Bone marrow (tissue), 2 donors: ENCODE measurements at regions not wholly inside any gene's neighbourhood (a gene's known extent, or its start where the extent isn't known, plus 50 kb on each side); places are given as distances from the start of the nearest gene placed in this dataset.
"Not testable (repeated sequence)": the region's sequence is repeated elsewhere in the genome, so short reads cannot be mapped to it uniquely, and the experiment has no call there.

ENCODE experiments used
- DNase-seq, 2 donors: peaks; one replicate each; lab custom pipeline; 2025; lab: John Stamatoyannopoulos, UW

DNA sequence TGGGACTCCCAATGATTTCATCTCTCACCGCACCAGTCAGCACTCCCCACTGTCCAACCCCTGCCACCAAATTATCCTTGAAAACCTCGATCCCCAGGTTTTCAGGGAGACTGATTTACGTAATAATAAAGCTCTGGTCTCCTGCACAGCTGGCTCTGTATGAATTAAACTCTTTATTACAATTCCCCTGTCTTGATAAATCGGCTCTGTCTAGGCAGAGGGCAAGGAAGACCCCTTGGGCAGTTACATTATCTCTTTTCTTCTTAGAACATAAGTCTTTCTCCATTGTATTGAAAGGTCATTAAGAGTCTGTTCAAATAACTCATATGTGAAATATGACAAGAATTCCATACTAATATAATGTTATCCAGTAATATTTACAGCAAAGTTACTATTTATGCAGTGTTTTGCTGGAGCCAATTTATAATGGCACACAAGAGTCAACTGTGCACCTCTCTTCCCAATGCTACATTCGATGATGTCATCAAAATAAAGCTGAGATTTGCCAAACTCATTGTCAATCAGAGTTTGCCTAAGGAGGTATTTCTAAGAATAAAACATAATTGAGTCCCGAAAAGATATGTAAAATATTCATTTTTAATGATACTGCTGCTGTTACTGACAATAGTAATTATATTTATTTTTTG is 1297.2 kb upstream of the LRRTM3 start:
- DNase-seq: no peak

DNA sequence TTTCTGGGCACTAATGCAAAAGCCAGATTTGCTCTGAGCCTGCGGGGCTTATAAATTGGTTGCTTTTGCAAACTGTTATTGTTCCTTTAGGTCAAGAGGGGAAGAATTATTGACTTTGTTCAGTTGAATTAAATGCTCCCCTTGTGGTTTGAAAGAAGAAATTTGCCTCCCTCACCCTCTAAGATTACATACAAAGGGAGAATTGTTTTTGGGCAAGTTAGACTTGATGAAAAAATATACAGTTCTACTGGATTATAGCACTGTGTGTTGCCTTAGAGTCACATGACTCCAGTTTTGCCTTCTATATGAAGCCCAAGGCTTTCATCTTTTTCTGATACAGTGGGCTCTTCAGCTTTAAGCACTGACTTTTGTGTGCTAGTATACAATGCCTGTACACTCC is 1265.8 kb upstream of the LRRTM3 start:
- DNase-seq: no peak

DNA sequence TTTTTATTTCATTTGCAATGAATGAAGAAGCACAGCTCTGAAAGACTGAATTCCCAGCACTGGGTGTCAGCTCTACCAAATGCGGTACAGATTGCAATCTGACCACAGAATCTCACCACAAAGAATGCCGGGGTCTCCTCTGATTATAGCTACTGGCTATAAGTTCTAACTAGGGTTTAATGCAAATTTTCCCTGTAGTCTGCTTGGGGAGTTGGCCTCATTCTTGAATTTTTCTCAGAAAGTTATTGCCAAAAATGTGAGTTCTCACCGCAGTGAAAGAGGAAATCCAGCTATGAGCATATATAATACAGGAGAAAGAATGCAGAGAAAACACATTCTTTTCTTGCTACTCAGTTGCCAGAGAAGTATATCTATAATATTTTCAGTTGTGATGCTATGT is 1255.7 kb upstream of the LRRTM3 start:
- no peak for DNase-seq

GRCh38 chr10:65670596-65670995 is 1255.2 kb upstream of the LRRTM3 start:
- DNase-seq: not testable (repeated sequence)

GRCh38 chr10:65675236-65675635 is 1250.6 kb upstream of the LRRTM3 start:
- no peak for DNase-seq

DNA sequence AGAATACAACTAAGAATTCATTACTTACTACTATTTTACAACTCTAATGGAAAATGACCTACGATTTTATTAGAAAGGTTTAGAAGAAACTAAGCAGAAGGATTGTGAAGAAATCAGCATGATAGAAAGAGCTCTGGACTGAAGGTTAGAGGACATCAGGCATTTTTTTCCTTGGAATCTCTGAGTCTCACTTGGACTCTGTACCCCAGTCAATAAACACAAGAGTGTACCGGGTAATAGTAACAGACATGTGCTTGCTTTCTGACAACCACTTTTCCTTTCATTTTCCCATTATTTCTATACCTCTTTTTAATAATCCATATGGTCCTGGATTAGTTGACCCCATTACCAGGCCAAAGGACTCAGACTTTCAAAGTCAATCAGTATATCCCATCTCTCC is 1240.9 kb upstream of the LRRTM3 start:
- no peak for DNase-seq

- no peak for DNase-seq
These were observed 1224.6 kb upstream of the LRRTM3 start for GRCh38 chr10:65701168-65701776.

DNA sequence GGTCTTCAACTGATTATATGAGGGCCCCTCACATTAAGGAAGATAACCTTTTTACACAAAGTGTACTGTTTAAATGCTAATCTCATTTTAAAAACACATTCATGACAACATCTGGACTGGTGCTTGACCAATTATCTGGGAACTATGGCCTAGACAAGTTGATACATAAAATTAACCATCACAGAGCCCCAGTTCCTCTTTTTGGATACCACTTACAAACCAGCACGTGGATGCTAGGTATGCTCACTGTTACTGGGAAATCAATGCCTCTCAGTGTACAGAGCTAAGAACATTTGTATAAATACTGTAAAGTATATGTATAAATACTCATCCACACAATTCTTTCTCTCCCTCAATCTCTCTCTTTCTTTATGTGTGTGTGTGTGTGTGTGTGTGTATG is 1217.8 kb upstream of the LRRTM3 start:
- DNase-seq: no peak

DNA sequence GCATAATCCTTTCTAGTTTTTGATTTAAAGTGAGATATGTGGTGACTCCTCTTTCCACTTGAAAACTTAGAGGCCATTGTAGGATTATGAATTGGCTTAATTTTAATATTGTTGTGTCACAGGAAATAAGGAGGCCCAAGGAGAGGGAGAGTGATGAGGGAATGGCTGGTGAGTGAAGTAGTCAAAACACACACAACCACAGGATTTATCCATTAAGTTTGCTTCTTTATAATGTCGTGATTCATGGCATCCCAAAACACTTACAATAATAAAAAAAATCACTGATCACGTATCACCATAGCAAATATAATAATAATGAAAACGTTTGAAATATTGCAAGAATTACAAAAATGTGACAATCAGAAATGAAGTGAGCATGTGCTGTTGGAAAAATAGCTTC is 1215.5 kb upstream of the LRRTM3 start:
- no peak for DNase-seq

DNA sequence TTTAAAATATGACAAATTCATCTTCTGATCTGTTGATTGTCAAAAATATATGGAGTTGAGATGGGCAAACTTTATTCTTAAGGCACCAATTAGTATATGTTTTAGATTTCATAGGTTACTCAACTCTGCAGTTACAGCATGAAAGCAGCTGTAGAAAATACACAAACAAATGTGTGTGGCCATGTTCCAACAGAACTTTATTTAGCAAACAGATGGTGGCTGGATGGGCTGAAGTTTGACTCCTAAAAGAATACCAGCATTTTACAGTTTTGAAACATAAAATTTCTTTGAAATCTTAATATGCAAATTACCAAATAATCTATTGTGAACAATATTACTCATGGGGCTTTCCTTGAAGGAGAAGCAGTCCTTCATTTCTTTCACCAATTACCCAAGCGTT is 1206.0 kb upstream of the LRRTM3 start:
- no peak for DNase-seq

DNA sequence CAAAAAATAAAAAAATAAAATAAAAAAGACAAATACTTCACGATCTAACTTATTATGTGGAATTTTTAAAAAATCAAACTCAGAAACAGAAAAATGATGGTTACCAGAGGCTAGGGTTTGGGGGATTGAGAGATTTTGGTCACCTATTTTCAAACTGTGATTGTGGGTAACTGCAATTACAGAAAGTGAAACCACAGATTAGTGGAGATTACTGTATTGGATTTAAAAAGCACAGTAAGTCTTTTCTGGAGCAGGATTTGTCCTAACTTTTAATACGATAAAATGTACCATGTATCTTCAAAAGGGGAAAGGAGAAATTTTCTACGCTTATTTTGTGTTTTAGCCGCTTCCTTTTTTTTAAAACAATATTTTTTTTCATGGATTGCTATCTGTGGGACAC is 1204.9 kb upstream of the LRRTM3 start:
- DNase-seq: no peak

- DNase-seq: no peak
These were observed 1202.3 kb upstream of the LRRTM3 start for GRCh38 chr10:65723525-65723924.

DNA sequence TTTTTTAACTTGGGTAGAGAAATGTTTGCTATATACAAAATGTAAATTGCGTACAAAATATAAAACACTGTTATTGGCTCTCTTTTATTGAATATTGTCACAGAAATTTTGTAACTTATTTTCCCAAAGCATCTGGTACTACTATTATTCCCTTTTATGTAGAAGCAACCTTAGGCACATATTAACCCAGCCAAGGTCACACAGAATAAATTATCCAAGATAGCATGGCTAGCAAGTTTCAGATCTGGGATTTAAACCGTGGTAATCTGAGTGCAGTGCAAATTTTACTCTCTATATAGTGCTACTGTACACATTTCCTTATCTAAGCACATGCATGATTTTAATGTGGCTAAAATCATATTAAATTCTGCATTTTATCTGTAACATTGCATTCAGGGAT is 1190.5 kb upstream of the LRRTM3 start:
- no peak for DNase-seq

DNA sequence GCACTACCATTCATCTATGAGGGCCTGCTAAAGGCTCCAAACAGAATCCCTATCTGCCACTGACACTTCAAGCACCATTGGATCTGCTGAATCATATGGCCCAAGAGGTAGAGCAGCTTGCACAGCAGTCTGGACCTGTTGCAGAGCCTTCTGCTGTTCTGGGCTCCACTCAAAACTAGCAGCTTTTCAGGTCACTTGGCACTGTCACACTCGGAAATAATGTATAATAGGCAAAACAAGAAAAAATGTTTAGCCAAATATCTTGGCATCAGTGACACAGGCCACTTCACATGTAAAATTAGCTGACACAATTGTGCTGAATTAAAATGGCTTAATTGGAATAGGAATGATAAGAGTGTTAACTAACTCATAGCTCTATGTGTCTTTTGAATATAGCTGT is 1182.9 kb upstream of the LRRTM3 start:
- DNase-seq: no peak

DNA sequence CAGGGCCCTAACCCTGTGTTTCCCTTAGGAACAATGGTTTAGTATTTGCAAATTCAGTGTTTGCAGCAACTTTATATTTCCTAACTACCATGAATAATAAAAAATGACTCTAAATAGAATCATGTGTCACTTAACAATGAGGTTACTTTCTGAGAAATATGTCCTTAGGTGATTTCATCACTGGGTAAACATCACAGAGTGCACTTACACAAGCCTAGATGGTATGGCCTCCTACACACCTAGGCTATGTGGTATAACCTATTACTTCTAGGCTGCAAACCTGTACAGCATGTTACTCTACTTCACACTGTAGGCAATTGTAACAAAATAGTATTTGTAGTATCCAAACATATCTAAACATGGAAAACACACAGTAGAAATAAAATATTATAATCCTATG is 1174.6 kb upstream of the LRRTM3 start:
- DNase-seq: no peak

- DNase-seq: no peak
These were observed 1173.9 kb upstream of the LRRTM3 start for GRCh38 chr10:65751896-65752295.

DNA sequence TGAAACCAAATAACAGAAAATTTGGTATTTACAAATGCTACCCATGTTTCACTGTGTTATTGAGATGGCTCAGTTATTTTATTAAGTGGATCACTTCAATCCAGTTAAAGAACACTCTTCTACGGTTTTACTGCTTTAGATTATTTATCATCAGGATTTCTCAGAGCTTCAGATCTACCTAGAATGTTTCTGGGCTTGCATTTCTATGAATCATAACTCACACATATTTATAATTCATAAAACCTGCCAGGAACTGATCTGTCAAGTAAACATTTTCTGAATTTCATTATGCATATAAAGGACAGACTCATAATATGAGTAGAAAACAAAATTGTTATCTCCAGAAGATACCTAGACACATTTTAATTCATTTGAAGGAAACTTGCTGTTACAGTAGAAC is 1172.3 kb upstream of the LRRTM3 start:
- no peak for DNase-seq

GRCh38 chr10:65754112-65754511 is 1171.7 kb upstream of the LRRTM3 start:
- DNase-seq: no peak

DNA sequence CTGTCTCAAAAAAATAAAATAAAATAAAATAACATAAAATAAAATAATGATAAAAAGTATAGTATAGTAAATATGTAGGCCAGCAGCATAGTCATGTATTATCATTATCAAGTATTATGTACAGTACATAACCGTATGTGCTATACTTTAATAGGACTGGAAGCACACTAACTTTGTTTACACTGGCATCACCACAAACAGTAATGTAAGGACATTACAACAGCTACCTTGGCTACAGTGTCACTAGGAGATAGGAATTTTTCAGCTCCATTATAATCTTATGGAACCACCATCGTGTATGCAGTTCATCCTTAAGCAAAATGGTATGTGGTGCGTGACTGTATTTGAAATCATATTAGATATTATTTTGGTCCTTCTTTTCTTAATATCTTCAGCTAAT is 1163.5 kb upstream of the LRRTM3 start:
- no peak for DNase-seq

DNA sequence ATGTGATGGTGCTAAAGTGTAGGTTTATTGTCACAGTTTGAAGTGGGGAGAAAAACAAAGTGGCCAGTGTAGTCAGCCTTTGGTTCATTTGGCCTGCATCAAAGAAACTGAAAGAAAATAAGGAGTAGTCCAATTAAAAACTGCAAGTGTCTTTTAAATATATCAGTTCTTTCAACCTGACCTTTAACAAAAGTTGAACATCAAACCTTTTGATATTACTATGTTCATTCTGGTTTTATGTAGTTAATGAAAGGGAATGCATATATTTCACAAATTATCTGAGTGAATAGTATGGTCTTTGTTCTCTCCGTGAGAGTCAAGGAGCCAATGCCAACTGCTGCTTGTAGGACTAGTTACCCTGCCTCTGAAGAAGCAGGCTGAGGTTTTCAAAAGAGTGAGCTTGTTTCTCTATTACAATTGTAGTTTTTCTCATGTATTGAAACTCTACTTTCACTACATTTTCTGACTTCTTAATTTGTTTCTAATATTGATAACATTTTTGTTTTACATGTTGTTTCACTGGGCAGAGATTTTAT is 1160.8 kb upstream of the LRRTM3 start:
- DNase-seq: no peak

DNA sequence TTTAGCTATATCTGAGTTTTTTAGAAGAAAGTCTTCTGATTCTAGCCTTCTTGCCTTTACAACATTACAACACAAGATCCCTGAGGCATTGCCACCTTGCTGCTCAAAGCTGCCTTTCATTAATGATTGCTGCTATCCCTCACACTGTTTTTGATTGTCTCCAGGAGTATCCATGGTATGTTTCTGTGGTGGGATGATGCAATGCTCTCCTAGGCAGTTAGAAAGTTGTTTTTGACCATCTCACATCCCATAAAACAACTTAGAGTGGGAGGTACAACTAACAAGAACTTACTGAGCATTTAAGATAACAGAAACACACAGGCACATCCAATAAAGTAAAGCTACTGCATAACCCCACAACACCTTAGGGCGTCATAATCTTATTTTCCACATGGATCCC is 1156.0 kb upstream of the LRRTM3 start:
- DNase-seq: no peak

DNA sequence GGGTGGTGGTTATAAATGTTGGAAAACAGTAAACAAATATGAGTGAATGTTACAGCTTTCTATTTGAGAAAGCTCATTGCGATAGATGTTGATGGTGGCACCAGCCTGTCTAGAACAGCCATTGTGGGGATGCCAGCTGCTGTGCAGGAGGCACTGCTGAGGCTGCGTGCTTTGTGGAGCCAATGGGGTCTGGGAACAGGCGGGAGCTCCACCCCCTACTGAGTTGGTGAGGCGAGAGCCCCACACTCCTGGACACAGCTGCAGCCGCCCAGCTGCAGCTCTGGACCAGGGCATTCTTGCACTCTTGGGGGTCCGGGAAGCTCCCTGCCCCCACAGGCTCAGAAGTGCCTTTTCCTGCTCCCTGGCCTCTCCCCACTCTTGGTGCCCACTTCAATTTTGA is 1147.1 kb upstream of the LRRTM3 start:
- DNase-seq: no peak

- no peak for DNase-seq
These were observed 1145.9 kb upstream of the LRRTM3 start for GRCh38 chr10:65779985-65780384.

- DNase-seq: no peak
These were observed 1139.6 kb upstream of the LRRTM3 start for GRCh38 chr10:65786279-65786678.
